Calu3 (cell line): ENCODE measurements at regions not wholly inside any gene's neighbourhood (a gene's known extent, or its start where the extent isn't known, plus 50 kb on each side); places are given as distances from the start of the nearest gene placed in this dataset.

Experiments
- BruUV-seq: library from RNA; stranded (reverse); fragments of 400-500 nt; replicated peaks from 2 replicates; lab custom pipeline; 2021; lab: Mats Ljungman, UMichigan
- CTCF ChIA-PET: fragments of 300-600 bp; sonication (Branson Sonifier 250); formaldehyde crosslinking; loops from one replicate; lab custom pipeline; 2022; ENCODE audit warnings: antibody characterized with exemption; lab: Charles Lee
- DNase-seq: peaks from one replicate; pipeline ENCODE4 v3.0.0; 2022
- H3K27ac Mint-ChIP-seq: one replicate; pipeline ENCODE4 v1.8.0; 2022; ENCODE audit warnings: mixed read lengths; ENCODE audit not compliant: unreplicated experiment
- H3K27me3 Mint-ChIP-seq: one replicate; pipeline ENCODE4 v1.8.0; 2022; ENCODE audit warnings: mixed read lengths; ENCODE audit not compliant: unreplicated experiment
- H3K36me3 Mint-ChIP-seq: one replicate; pipeline ENCODE4 v1.8.0; 2022; ENCODE audit warnings: mild to moderate bottlenecking, moderate library complexity, mixed read lengths; ENCODE audit not compliant: insufficient read depth, unreplicated experiment
- H3K4me1 Mint-ChIP-seq: one replicate; pipeline ENCODE4 v1.8.0; 2022; ENCODE audit warnings: mild to moderate bottlenecking, low read depth, mixed read lengths; ENCODE audit not compliant: unreplicated experiment
- H3K4me3 Mint-ChIP-seq: one replicate; pipeline ENCODE4 v1.8.0; 2022; ENCODE audit warnings: mild to moderate bottlenecking, low read depth, moderate library complexity, mixed read lengths; ENCODE audit not compliant: unreplicated experiment
- H3K9me3 Mint-ChIP-seq: one replicate; pipeline ENCODE4 v1.8.0; 2022; ENCODE audit warnings: low read depth, mixed read lengths; ENCODE audit not compliant: unreplicated experiment
- CTCF ChIP-seq: fragments of 200-600 bp; IDR thresholded peaks from one replicate; pipeline ENCODE4 v1.8.0; 2022; ENCODE audit warnings: antibody characterized with exemption; ENCODE audit not compliant: unreplicated experiment
- intact Hi-C: fragments of 100-400 bp; cut with micrococcal nuclease; formaldehyde crosslinking; loops from one replicate; pipeline ENCODE4 v1.10.0; 2022; ENCODE audit not compliant: unreplicated experiment

GRCh38 chr2:41750829-41751228, 297.0 kb upstream of the PKDCC start:
- BruUV-seq: no TSS peak
- Mint-ChIP-seq H3K36me3 (no peaks in the 10 kb centered on the region), H3K4me1 (peaks cover 15% of the 10 kb centered on the region), H3K9me3 (no peaks in the 10 kb centered on the region), H3K4me3 (no peak overlapping the region), H3K27ac (no peak overlapping the region), H3K27me3 (no peaks in the 10 kb centered on the region)
- CTCF ChIA-PET: no interaction called here
- TF ChIP-seq CTCF: no peak
- intact Hi-C loops: no loop called here
- DNase-seq: no peak

- TF ChIP-seq CTCF: no peak
- intact Hi-C loops: no loop called here
- H3K9me3 Mint-ChIP-seq: no peaks in the 10 kb centered on the region
- no peaks in the 10 kb centered on the region for H3K36me3 Mint-ChIP-seq
- no peak for DNase-seq
- CTCF ChIA-PET: no interaction called here
- H3K27ac Mint-ChIP-seq: no peak overlapping the region
- no peak overlapping the region for H3K4me3 Mint-ChIP-seq
- BruUV-seq: no TSS peak
- H3K27me3 Mint-ChIP-seq: no peaks in the 10 kb centered on the region
- no peaks in the 10 kb centered on the region for H3K4me1 Mint-ChIP-seq
Observed at GRCh38 chr2:41759880-41760279, 287.9 kb upstream of the PKDCC start.

GRCh38 chr2:41763141-41763540, 284.7 kb upstream of the PKDCC start:
- Mint-ChIP-seq H3K4me1 (no peaks in the 10 kb centered on the region), H3K4me3 (no peak overlapping the region), H3K9me3 (no peaks in the 10 kb centered on the region), H3K36me3 (no peaks in the 10 kb centered on the region), H3K27ac (no peak overlapping the region), H3K27me3 (no peaks in the 10 kb centered on the region)
- intact Hi-C loops: no loop called here
- no TSS peak for BruUV-seq
- no peak for TF ChIP-seq CTCF
- no peak for DNase-seq
- CTCF ChIA-PET: no interaction called here

- DNase-seq: no peak
- Mint-ChIP-seq H3K27ac (no peak overlapping the region), H3K4me1 (no peaks in the 10 kb centered on the region), H3K36me3 (no peaks in the 10 kb centered on the region), H3K9me3 (no peaks in the 10 kb centered on the region), H3K27me3 (peaks cover 4% of the 10 kb centered on the region), H3K4me3 (no peak overlapping the region)
- CTCF ChIA-PET: no interaction called here
- TF ChIP-seq CTCF: no peak
- BruUV-seq: no TSS peak
- intact Hi-C loops: no loop called here
Observed at GRCh38 chr2:41764131-41764530, 283.7 kb upstream of the PKDCC start.
